ENCODE measurements at regions not wholly inside any gene's neighbourhood (a gene's known extent, or its start where the extent isn't known, plus 50 kb on each side); places are given as distances from the start of the nearest gene placed in this dataset.

DNA sequence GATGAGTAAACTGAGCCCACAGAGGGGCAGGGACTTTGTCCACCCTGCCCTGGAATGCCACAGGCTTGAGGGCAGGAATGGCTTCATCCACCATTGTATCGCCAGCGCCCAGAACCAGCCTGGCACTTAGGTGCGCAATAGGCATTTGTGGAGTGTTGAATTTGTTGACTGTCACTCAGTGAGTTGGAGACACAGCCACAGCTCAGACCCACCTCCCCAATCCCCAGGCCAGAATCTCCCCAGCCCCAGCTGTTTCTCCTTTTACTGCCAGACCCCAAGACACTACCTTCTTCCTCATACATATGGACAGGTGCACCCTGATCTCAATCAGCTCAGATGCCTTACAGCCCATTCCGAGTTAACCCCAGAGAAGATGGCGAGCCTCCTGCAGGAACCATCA, 674.5 kb downstream of the MATN1 start:
- H3K4me3 ChIP-seq (ENCODE audit: low read depth, low read length): no peak overlapping the region
- DNase-seq (ENCODE audit: low read depth): no peak
- TF ChIP-seq POLR2A (IDR thresholded peaks at IDR 0.05; ENCODE audit: extremely low read depth, insufficient read length) (no peak), MYC (IDR thresholded peaks at IDR 0.05; ENCODE audit: low read depth, low read length) (no peak), CTCF (IDR thresholded peaks at IDR 0.05; ENCODE audit: low read depth, low read length) (no peak)
- TF ChIP-seq, protein P1, sequence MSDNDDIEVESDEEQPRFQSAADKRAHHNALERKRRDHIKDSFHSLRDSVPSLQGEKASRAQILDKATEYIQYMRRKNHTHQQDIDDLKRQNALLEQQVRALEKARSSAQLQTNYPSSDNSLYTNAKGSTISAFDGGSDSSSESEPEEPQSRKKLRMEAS (IDR thresholded peaks at IDR 0.05; ENCODE audit: low read depth, low read length): no peak

DNA sequence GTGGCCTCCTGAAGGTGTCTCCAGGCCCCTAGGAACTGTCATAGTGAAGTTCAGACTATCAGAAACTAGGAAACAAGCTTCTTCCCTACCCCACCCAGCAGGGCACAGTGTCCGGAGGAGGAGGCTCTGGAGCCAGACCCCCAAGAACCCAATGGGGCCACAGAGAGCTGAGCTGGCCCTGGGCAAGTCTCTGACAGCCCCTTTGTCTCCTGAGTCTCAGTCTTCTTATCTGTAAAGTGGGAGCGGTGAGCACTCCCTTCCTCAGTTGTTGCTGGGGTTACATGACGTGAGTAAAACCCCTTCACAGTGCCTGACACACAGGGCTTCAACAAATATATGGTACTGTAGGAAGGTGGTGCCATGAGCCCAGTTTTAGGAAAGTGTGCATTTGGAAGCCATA, 675.8 kb downstream of the MATN1 start:
- H3K4me3 ChIP-seq (ENCODE audit: low read depth, low read length): no peak overlapping the region
- no peak for DNase-seq (ENCODE audit: low read depth)
- no peak for TF ChIP-seq MYC (IDR thresholded peaks at IDR 0.05; ENCODE audit: low read depth, low read length)

DNA sequence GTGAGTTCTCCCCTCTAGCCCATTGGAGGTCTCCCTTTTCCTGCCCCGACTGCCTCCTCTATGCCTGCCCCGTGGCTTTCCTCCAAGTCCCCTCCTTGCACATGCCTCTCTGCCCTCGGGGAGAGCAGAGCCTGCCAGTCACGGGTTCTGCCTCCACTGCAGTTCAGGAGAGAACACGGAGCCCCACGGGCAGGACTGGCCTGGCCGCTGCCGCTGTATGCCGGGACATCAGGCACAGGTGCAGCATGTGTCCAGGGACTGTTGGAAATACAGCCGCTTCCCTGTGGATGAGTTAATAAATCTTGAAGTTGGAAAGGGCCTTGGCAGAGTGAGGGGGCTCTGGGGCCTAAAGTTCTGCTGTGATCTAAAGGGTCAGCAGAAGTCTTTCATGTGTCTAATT, 676.6 kb downstream of the MATN1 start:
- DNase-seq (ENCODE audit: low read depth): no peak
- TF ChIP-seq MYC (IDR thresholded peaks at IDR 0.05; ENCODE audit: low read depth, low read length): no peak
- TF ChIP-seq CTCF (IDR thresholded peaks at IDR 0.05; ENCODE audit: low read depth, low read length): no peak
- TF ChIP-seq POLR2A (IDR thresholded peaks at IDR 0.05; ENCODE audit: extremely low read depth, insufficient read length): no peak
- TF ChIP-seq, protein P1 (IDR thresholded peaks at IDR 0.05; ENCODE audit: low read depth, low read length): no peak

DNA sequence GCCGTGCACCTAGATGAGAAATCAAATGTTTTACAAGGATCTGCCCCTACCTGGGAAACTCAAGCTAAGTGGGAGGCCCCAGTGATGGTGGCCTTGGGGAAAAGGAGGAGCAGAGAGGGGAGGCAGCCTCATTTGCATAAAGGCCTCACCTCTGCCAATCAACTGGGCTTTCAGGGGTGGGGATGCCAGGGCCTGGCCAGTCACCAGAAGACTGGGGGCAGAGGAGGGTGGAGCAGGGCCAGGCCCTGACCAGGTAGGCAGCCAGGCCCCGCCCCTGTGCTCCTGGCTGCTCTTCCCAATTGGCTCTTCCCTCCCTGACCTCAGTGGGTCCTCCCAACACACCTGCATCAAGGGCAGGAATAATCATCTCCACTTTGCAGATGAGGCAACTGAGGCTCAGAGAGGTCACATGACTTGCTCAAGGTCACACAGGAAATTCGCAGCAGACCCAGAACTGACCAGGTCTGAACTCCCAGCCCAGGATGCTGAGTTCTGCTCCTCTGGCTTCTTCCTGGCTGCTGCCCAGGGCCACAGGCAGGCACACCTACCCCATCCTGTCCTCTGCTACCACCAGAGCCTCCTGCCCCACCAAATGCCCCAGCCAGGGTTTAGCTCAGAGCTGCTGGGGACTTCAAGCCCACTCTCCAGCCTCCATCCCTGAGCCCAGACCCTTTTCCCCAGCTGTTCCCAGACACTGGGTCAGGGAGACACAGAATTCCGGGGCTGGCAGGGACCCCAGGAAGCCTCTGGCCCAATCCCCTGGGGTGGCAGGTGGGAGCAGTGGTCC, 677.9 kb downstream of the MATN1 start:
- H3K4me3 ChIP-seq (ENCODE audit: low read depth, low read length): no peak overlapping the region
- no peak for DNase-seq (ENCODE audit: low read depth)
- no peak for TF ChIP-seq POLR2A (IDR thresholded peaks at IDR 0.05; ENCODE audit: extremely low read depth, insufficient read length)
- no peak for TF ChIP-seq CTCF (IDR thresholded peaks at IDR 0.05; ENCODE audit: low read depth, low read length)
- no peak for TF ChIP-seq MYC (IDR thresholded peaks at IDR 0.05; ENCODE audit: low read depth, low read length)

More for the DNA sequence above, 676.6 kb downstream of the MATN1 start:
- no peak overlapping the region for H3K4me3 ChIP-seq (ENCODE audit: low read depth, low read length)

DNA sequence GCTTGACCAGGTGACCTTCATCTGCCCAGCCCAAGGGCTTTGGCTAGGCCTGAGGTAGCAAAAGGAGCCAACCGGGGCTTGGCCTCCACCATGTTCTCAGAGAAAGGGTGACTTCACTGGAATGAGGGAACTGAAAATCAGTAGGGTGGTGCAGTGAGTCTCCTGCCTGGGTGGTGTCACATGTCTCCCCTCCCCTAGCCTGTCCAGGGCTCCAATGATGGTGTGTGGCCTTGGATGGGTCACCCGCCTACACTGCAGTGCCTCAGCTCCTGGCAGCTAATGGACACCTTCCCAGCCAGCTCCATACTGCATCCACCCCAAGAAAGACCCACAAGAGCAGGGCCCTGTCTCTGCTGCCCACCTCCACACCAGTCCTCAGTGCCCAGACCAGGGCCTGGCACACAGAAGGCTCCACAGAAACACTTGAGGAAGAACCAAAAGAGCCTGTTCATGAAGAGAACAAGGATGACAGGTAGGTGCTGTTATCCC, 678.7 kb downstream of the MATN1 start:
- TF ChIP-seq, protein P1 (IDR thresholded peaks at IDR 0.05; ENCODE audit: low read depth, low read length): no peak
- TF ChIP-seq MYC (IDR thresholded peaks at IDR 0.05; ENCODE audit: low read depth, low read length) (no peak), POLR2A (IDR thresholded peaks at IDR 0.05; ENCODE audit: extremely low read depth, insufficient read length) (no peak), CTCF (IDR thresholded peaks at IDR 0.05; ENCODE audit: low read depth, low read length) (no peak)
- no peak overlapping the region for H3K4me3 ChIP-seq (ENCODE audit: low read depth, low read length)
- no peak for DNase-seq (ENCODE audit: low read depth)

DNA sequence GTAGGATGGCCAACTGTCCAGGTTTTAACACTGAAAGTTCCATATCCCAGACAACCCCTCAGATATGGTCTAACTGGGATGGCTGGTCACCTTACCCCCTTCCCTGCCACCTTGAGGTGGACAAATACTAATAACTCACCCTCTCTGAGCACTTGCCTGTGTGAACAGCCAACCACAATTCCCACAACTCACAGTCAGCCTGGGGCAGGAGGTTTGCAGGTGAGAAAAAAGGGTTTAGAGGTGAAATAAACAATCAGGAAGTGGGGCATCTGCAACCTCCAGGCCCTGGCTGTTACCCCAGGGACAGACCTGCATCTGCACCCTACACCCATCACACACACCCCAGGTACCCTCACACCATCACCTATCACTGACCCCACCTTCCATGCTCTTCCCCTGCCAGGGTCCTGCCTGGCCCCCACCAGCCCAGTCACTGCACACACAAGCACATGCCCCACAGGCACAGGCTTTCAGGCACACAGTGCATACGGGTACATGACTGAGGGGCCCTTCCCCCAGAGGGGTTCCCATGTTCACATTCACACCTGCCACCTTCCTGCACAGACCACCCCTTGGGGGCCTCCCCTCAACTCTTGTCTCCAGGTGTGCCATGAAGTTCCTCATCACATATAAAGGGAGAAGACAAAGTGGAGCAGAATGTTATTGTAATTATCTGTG, 679.5 kb downstream of the MATN1 start:
- no peak for TF ChIP-seq CTCF (IDR thresholded peaks at IDR 0.05; ENCODE audit: low read depth, low read length)
- TF ChIP-seq, protein P1 (IDR thresholded peaks at IDR 0.05; ENCODE audit: low read depth, low read length): no peak
- no peak for TF ChIP-seq POLR2A (IDR thresholded peaks at IDR 0.05; ENCODE audit: extremely low read depth, insufficient read length)
- TF ChIP-seq MYC (IDR thresholded peaks at IDR 0.05; ENCODE audit: low read depth, low read length): no peak
- no peak overlapping the region for H3K4me3 ChIP-seq (ENCODE audit: low read depth, low read length)
- no peak for DNase-seq (ENCODE audit: low read depth)

Measured in NB4 (cell line).